Glutamatergic neuron (in vitro differentiated cells): ENCODE measurements at regions not wholly inside any gene's neighbourhood (a gene's known extent, or its start where the extent isn't known, plus 50 kb on each side); places are given as distances from the start of the nearest gene placed in this dataset.

Experiments used
- DNase-seq: peaks from one replicate; pipeline ENCODE4 v3.0.0; 2022
- H3K27ac Mint-ChIP-seq: one replicate; pipeline ENCODE4 v1.8.0; 2020; ENCODE audit warnings: mild to moderate bottlenecking, mixed read lengths, inconsistent platforms; ENCODE audit not compliant: unreplicated experiment
- H3K27me3 Mint-ChIP-seq: one replicate; pipeline ENCODE4 v1.8.0; 2020; ENCODE audit warnings: mild to moderate bottlenecking, moderate library complexity, mixed read lengths, inconsistent platforms; ENCODE audit not compliant: unreplicated experiment
- H3K36me3 Mint-ChIP-seq: one replicate; pipeline ENCODE4 v1.8.0; 2020; ENCODE audit warnings: mild to moderate bottlenecking, mixed read lengths, inconsistent platforms; ENCODE audit not compliant: unreplicated experiment
- H3K4me1 Mint-ChIP-seq: one replicate; pipeline ENCODE4 v1.8.0; 2020; ENCODE audit warnings: mild to moderate bottlenecking, low read depth, mixed read lengths, inconsistent platforms; ENCODE audit not compliant: unreplicated experiment
- H3K4me3 Mint-ChIP-seq: one replicate; pipeline ENCODE4 v1.8.0; 2020; ENCODE audit warnings: mild to moderate bottlenecking, mixed read lengths, inconsistent platforms; ENCODE audit not compliant: unreplicated experiment
- H3K9me3 Mint-ChIP-seq: one replicate; pipeline ENCODE4 v1.8.0; 2020; ENCODE audit warnings: mild to moderate bottlenecking, moderate library complexity, mixed read lengths, inconsistent platforms; ENCODE audit not compliant: unreplicated experiment
- CTCF ChIP-seq: fragments of 200-600 bp; sonication (generic); IDR thresholded peaks from one replicate; pipeline ENCODE4 v1.5.0; 2021; ENCODE audit not compliant: partially characterized antibody, unreplicated experiment

DNA sequence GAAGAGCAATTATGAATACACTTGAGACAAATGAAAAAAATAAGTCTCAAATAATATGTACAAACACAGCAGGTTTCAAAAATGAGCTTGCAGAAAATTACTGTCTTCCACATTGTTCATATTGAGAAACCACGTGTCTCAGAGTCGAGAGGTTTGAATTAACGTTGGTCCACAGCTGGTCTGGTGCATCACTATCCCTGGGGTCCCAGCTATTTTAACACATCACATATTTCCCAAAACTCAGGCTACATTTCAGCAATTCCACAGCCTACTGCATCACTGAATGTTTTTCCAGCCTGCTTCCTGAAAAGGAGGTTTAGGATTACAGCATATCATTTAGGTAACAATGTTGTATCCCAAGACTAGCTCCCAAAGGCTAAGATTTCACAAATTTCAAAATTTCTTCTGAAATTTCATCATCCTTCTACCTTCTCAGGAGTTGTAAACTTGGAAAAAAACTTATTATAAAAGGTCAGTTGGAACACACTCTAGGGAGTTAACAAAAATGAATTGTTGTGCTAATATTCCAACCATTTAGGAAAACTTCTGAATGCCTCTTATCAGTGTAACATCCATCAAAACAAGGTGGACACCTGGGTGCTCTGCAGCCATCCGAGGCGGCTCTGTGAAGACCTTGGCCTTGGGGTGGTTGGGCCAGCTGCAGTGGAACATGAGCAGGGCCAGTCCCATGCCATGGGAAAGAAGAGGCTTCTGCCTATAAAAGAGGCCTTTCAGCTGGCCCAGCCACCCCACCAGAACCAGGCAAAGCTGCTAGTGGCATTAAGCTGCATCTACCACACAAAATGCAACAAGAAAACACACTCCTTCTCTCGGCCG is 198.1 kb upstream of the RBBP8 start:
- Mint-ChIP-seq H3K4me3 (no peak overlapping the region), H3K4me1 (no peaks in the 10 kb centered on the region), H3K36me3 (no peaks in the 10 kb centered on the region), H3K9me3 (no peaks in the 10 kb centered on the region), H3K27ac (no peak overlapping the region), H3K27me3 (peaks cover 3% of the 10 kb centered on the region)
- TF ChIP-seq CTCF: no peak
- no peak for DNase-seq

- DNase-seq: no peak
- no peak overlapping the region for H3K4me3 Mint-ChIP-seq
- no peaks in the 10 kb centered on the region for H3K36me3 Mint-ChIP-seq
- H3K27ac Mint-ChIP-seq: no peak overlapping the region
- peaks cover 3% of the 10 kb centered on the region for H3K27me3 Mint-ChIP-seq
- no peaks in the 10 kb centered on the region for H3K9me3 Mint-ChIP-seq
- peaks cover under 1% of the 10 kb centered on the region for H3K4me1 Mint-ChIP-seq
- no peak for TF ChIP-seq CTCF
Measured at GRCh38 chr18:22737054-22737453, 196.1 kb upstream of the RBBP8 start.

DNA sequence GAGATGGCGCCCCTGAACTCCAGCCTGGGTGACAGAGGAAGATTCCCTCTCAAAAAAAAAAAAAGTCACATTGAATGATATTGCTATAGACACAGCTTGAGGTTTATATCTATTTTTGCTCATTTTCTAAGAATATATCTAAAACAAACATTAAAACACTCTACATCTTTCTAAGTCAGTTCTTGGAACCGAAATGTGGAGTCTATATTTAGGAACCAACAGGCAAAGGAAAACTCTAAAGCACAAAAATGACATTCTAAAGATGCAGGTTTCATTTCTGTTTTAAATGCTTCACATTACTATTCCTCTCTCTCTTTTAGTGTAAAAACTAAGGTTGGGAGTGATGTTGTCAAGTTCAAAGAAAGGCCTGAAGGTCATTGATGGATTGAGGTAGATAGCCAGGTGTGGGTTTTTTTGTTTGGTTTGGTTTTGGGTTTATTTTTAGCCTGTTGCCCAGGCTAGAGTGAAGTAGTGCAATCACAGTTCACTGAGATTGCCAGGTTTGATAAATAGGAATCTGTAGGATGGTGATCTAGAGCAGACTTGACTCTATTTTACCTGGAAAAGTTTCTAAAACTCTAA is 194.0 kb upstream of the RBBP8 start:
- Mint-ChIP-seq H3K4me1 (peaks cover 4% of the 10 kb centered on the region), H3K36me3 (no peaks in the 10 kb centered on the region), H3K27me3 (no peaks in the 10 kb centered on the region), H3K27ac (no peak overlapping the region), H3K9me3 (no peaks in the 10 kb centered on the region), H3K4me3 (no peak overlapping the region)
- no peak for TF ChIP-seq CTCF
- DNase-seq: no peak

- no peaks in the 10 kb centered on the region for H3K36me3 Mint-ChIP-seq
- peaks cover 4% of the 10 kb centered on the region for H3K4me1 Mint-ChIP-seq
- no peak for TF ChIP-seq CTCF
- H3K27ac Mint-ChIP-seq: no peak overlapping the region
- H3K9me3 Mint-ChIP-seq: no peaks in the 10 kb centered on the region
- no peak overlapping the region for H3K4me3 Mint-ChIP-seq
- no peaks in the 10 kb centered on the region for H3K27me3 Mint-ChIP-seq
- DNase-seq: no peak
Measured at GRCh38 chr18:22739789-22740188, 193.3 kb upstream of the RBBP8 start.

DNA sequence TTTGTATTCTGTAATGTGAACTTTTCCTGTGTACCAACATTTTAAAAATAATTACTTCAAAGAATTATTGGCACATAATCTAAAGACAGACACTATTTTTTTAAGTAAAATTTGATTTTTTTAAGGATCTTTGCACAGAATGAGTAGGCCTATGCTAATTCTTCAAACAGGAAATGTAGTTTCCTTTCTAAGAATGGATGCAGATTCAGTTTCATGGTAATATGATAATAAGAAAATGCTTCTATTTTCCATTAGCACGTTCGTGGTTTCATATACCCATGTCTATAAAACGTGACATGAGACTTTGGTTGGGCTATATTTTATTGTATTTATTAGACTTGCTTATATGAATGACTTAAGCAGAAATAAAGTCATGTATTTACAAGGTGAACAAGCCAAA is 191.8 kb upstream of the RBBP8 start:
- Mint-ChIP-seq H3K27ac (no peak overlapping the region), H3K36me3 (no peaks in the 10 kb centered on the region), H3K27me3 (no peaks in the 10 kb centered on the region), H3K4me3 (no peak overlapping the region), H3K4me1 (peaks cover 4% of the 10 kb centered on the region), H3K9me3 (no peaks in the 10 kb centered on the region)
- DNase-seq: no peak
- TF ChIP-seq CTCF: no peak
